Chondrocyte (in vitro differentiated cells): ENCODE measurements at regions not wholly inside any gene's neighbourhood (a gene's known extent, or its start where the extent isn't known, plus 50 kb on each side); places are given as distances from the start of the nearest gene placed in this dataset.
A peak's percentile ranks its signal among the peaks of the same experiment; 100 is the strongest.

ENCODE experiments used
- DNase-seq: peaks from one replicate; pipeline ENCODE4 v3.0.0; 2021; ENCODE audit warnings: mixed read lengths, low spot score
- H3K27ac Mint-ChIP-seq: one replicate; pipeline ENCODE4 v1.8.0; 2021; ENCODE audit warnings: mild to moderate bottlenecking, moderate library complexity, mixed read lengths; ENCODE audit not compliant: unreplicated experiment
- H3K27me3 Mint-ChIP-seq: 2 replicates; pipeline ENCODE4 v1.8.0; 2021; ENCODE audit warnings: low read depth, mixed read lengths
- H3K36me3 Mint-ChIP-seq: 2 replicates; pipeline ENCODE4 v1.8.0; 2021; ENCODE audit warnings: low read depth, mixed read lengths
- H3K4me1 Mint-ChIP-seq: 2 replicates; pipeline ENCODE4 v1.8.0; 2021; ENCODE audit warnings: low read depth, mild to moderate bottlenecking, mixed read lengths
- H3K4me3 Mint-ChIP-seq: one replicate; pipeline ENCODE4 v1.8.0; 2021; ENCODE audit warnings: mild to moderate bottlenecking, moderate library complexity, mixed read lengths; ENCODE audit not compliant: unreplicated experiment
- H3K9me3 Mint-ChIP-seq: 2 replicates; pipeline ENCODE4 v1.8.0; 2021; ENCODE audit warnings: low read depth, mixed read lengths
- TF ChIP-seq, protein P1 (sequence below): fragments of 200-600 bp; sonication (generic); IDR thresholded peaks from 2 replicates; pipeline ENCODE4 v1.5.0; 2021; ENCODE audit warnings: antibody characterized with exemption, mild to moderate bottlenecking, moderate library complexity

- peaks cover 60% of the 10 kb centered on the region for H3K27me3 Mint-ChIP-seq
- H3K9me3 Mint-ChIP-seq, result no peaks in the 10 kb centered on the region
- H3K27ac Mint-ChIP-seq, result no peak overlapping the region
- H3K36me3 Mint-ChIP-seq, result no peaks in the 10 kb centered on the region
- TF ChIP-seq, protein P1, sequence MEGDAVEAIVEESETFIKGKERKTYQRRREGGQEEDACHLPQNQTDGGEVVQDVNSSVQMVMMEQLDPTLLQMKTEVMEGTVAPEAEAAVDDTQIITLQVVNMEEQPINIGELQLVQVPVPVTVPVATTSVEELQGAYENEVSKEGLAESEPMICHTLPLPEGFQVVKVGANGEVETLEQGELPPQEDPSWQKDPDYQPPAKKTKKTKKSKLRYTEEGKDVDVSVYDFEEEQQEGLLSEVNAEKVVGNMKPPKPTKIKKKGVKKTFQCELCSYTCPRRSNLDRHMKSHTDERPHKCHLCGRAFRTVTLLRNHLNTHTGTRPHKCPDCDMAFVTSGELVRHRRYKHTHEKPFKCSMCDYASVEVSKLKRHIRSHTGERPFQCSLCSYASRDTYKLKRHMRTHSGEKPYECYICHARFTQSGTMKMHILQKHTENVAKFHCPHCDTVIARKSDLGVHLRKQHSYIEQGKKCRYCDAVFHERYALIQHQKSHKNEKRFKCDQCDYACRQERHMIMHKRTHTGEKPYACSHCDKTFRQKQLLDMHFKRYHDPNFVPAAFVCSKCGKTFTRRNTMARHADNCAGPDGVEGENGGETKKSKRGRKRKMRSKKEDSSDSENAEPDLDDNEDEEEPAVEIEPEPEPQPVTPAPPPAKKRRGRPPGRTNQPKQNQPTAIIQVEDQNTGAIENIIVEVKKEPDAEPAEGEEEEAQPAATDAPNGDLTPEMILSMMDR, result no peak
- no peaks in the 10 kb centered on the region for H3K4me1 Mint-ChIP-seq
- no peak overlapping the region for H3K4me3 Mint-ChIP-seq
- no peak for DNase-seq
These were observed 57.0 kb upstream of the TNRC6C start for GRCh38 chr17:77901481-77901880.

- H3K9me3 Mint-ChIP-seq, result peaks cover under 1% of the 10 kb centered on the region
- H3K4me1 Mint-ChIP-seq, result no peaks in the 10 kb centered on the region
- no peak for DNase-seq
- no peak overlapping the region for H3K4me3 Mint-ChIP-seq
- TF ChIP-seq, protein P1, result no peak
- no peaks in the 10 kb centered on the region for H3K36me3 Mint-ChIP-seq
- no peak overlapping the region for H3K27ac Mint-ChIP-seq
- peaks cover 70% of the 10 kb centered on the region for H3K27me3 Mint-ChIP-seq
These were observed 53.2 kb upstream of the TNRC6C start for GRCh38 chr17:77905266-77905665.

- peaks cover 5% of the 10 kb centered on the region for H3K9me3 Mint-ChIP-seq
- no peak overlapping the region for H3K27ac Mint-ChIP-seq
- H3K4me3 Mint-ChIP-seq, result no peak overlapping the region
- TF ChIP-seq, protein P1, result no peak
- peak; percentile 43 for DNase-seq
- H3K36me3 Mint-ChIP-seq, result no peaks in the 10 kb centered on the region
- H3K27me3 Mint-ChIP-seq, result peaks cover 69% of the 10 kb centered on the region
- H3K4me1 Mint-ChIP-seq, result no peaks in the 10 kb centered on the region
These were observed 52.7 kb upstream of the TNRC6C start for GRCh38 chr17:77905766-77906165.

- Mint-ChIP-seq H3K27me3 (peaks cover 63% of the 10 kb centered on the region), H3K36me3 (no peaks in the 10 kb centered on the region)
- TF ChIP-seq, protein P1, result no peak
These were observed 52.1 kb upstream of the TNRC6C start for GRCh38 chr17:77906377-77906871.

DNA sequence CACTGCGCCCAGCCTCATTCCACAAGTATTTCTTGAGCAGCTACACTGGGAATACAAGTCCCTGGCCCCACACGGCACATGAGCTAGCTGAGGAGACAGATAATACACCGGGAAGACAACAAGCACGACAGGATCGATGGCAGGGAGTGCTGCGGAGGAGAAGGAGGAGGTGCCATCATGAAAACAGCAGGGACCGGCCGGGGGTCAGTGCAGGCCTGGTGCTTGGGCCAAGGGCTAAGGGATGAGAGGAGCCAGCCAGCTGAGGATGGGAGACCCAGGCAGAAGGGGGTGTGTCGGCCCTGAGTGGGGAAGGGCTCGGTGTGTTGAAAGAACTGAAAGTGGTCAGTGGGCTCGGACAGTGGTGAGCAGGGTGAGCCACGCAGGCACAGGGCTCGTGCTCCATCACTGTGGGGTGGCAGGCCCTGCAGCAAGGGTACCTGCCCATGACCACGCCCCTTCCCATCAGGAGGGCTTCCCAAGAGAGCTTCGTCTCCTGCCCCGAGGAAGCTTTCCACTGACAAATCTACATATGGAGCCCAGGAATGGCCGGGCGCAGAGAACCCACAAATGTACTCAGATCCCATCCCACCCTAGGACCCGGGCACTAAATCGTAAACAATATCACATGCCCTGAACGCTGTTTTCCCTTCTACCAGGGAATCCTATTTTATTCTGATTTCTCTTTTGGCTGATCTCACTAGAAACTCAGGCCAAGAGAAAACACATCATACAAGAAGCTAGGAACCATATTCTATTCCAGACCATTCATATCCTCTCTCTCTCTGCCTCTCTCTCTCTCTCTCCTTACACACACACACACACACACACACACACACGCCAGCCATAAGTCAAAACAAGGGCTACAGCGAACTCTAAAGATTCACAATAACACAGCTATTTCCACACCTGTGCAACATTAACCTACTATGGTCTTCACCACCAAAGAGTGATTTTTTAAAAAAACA lies 50.7 kb upstream of the TNRC6C start:
- H3K36me3 Mint-ChIP-seq, result no peaks in the 10 kb centered on the region
- TF ChIP-seq, protein P1, result no peak
- DNase-seq, result peak; percentile 55
- H3K27me3 Mint-ChIP-seq, result peaks cover 59% of the 10 kb centered on the region
- peaks cover 11% of the 10 kb centered on the region for H3K9me3 Mint-ChIP-seq
- no peaks in the 10 kb centered on the region for H3K4me1 Mint-ChIP-seq
- H3K27ac Mint-ChIP-seq, result no peak overlapping the region
- H3K4me3 Mint-ChIP-seq, result no peak overlapping the region

More at GRCh38 chr17:77906377-77906871, 52.1 kb upstream of the TNRC6C start:
- Mint-ChIP-seq H3K9me3 (peaks cover 9% of the 10 kb centered on the region), H3K4me1 (no peaks in the 10 kb centered on the region), H3K27ac (no peak overlapping the region), H3K4me3 (no peak overlapping the region)
- no peak for DNase-seq
